HepG2 (cell line): ENCODE measurements at regions not wholly inside any gene's neighbourhood (a gene's known extent, or its start where the extent isn't known, plus 50 kb on each side); places are given as distances from the start of the nearest gene placed in this dataset.

Source experiments
- ATAC-seq: fragments of 200-7000 bp; cut with Tn5 transposase; 3 replicates; pipeline ENCODE4 v1.9.1; 2020; ENCODE audit warnings: mild to moderate bottlenecking, moderate library complexity
- BruUV-seq: library from RNA; stranded (reverse); fragments of 400-500 nt; replicated peaks from 2 replicates; lab custom pipeline; 2021; lab: Mats Ljungman, UMichigan
- CTCF ChIA-PET: fragments of 300-600 bp; formaldehyde crosslinking; extraction: SDS; loops from one replicate; lab custom pipeline; 2021; ENCODE audit warnings: low total read pairs, inconsistent platforms, low intra/inter-chr PET ratio; lab: Yijun Ruan, JAX
- POLR2A ChIA-PET: fragments of 350-600 bp; sonication (Branson Sonifier 250); formaldehyde crosslinking; loops from one replicate; lab custom pipeline; 2020; ENCODE audit warnings: antibody characterized with exemption, inconsistent platforms; lab: Yijun Ruan, JAX
- DNase-seq: peaks from one replicate; pipeline ENCODE4 v3.0.0-alpha.2; 2015; ENCODE audit warnings: low spot score
- FAIRE-seq: peaks from 3 replicates; lab custom pipeline; 2011; peaks lifted over from hg19 to GRCh38; lab: Jason Lieb, UNC
- H2AFZ ChIP-seq: one replicate; pipeline ENCODE4 v1.6.1; 2011; ENCODE audit warnings: low read length, inconsistent platforms
- H3K27ac ChIP-seq: fragments of 300-600 bp; 3 replicates; pipeline ENCODE4 v1.8.0; 2011; ENCODE audit warnings: mixed run types, mild to moderate bottlenecking, mixed read lengths, low read length, inconsistent platforms; ENCODE audit not compliant: insufficient read depth; ENCODE audit errors: extremely low read length
- H3K27me3 ChIP-seq, 2 experiments: fragments of 200-600 bp in 1 of 2; 2 replicates in 1 of 2; 3 replicates in 1 of 2; pipeline versions ENCODE4 v1.6.0 to v1.8.0; 2011; ENCODE audit warnings: low read length in 2 of 2, mild to moderate bottlenecking in 2 of 2, moderate library complexity in 2 of 2, inconsistent platforms in 1 of 2; ENCODE audit not compliant: insufficient read depth in 2 of 2, control insufficient read depth in 1 of 2
- H3K36me3 ChIP-seq, 2 experiments: fragments of 200-600 bp in 1 of 2; replicated peaks in 1 of 2; 2 replicates in 1 of 2; 3 replicates in 1 of 2; pipeline versions ENCODE4 v1.5.1 to v1.8.0; 2011; ENCODE audit warnings: low read length in 2 of 2, inconsistent platforms in 1 of 2; ENCODE audit not compliant: insufficient read depth in 2 of 2, control insufficient read depth in 1 of 2
- H3K4me1 ChIP-seq: 2 replicates; pipeline ENCODE4 v1.5.1; 2012; ENCODE audit warnings: low read length, inconsistent platforms; ENCODE audit not compliant: insufficient read depth
- H3K4me2 ChIP-seq: 2 replicates; pipeline ENCODE4 v1.6.0; 2011; ENCODE audit warnings: low read depth, low read length, inconsistent platforms
- H3K4me3 ChIP-seq, 3 experiments: fragments of 200-600 bp in 1 of 3; sonication (generic), shearing (Covaris generic) in 1 of 3; replicated peaks in 1 of 3; 2 replicates each; pipeline ENCODE4 v1.5.1; 2011 to 2016; ENCODE audit warnings: low read length in 3 of 3, inconsistent platforms in 2 of 3, low read depth in 2 of 3, mild to moderate bottlenecking in 2 of 3, control low read depth in 1 of 3, mixed read lengths in 1 of 3; ENCODE audit not compliant: insufficient read depth in 1 of 3
- H3K79me2 ChIP-seq: one replicate; pipeline ENCODE4 v1.6.1; 2011; ENCODE audit warnings: low read length, inconsistent platforms; ENCODE audit not compliant: insufficient read depth
- H3K9ac ChIP-seq: 2 replicates; pipeline ENCODE4 v1.6.0; 2011; ENCODE audit warnings: mild to moderate bottlenecking, low read depth, low read length, inconsistent platforms; ENCODE audit not compliant: insufficient read depth
- H3K9me3 ChIP-seq: 2 replicates; pipeline ENCODE4 v1.5.1; 2012; ENCODE audit warnings: mild to moderate bottlenecking, low read length
- H4K20me1 ChIP-seq: 2 replicates; pipeline ENCODE4 v1.6.0; 2011; ENCODE audit warnings: inconsistent platforms, mild to moderate bottlenecking, low read length, moderate library complexity; ENCODE audit not compliant: insufficient read depth
- ATF7-NPFF ChIP-seq: sonication (generic); formaldehyde crosslinking; IDR thresholded peaks from 2 replicates; pipeline ENCODE4 v1.8.1; 2023; ENCODE audit warnings: mild to moderate bottlenecking, low read depth, missing genetic modification reagents, moderate library complexity
- CENPX ChIP-seq: sonication (generic); formaldehyde crosslinking; IDR thresholded peaks from 2 replicates; pipeline ENCODE4 v1.9.0; 2021; ENCODE audit warnings: mild to moderate bottlenecking, missing genetic modification reagents, moderate library complexity
- CHCHD3 ChIP-seq: sonication (generic); formaldehyde crosslinking; IDR thresholded peaks from 2 replicates; pipeline ENCODE4 v1.8.0; 2022; ENCODE audit warnings: mild to moderate bottlenecking, missing genetic modification reagents, moderate library complexity
- DDIT3 ChIP-seq: sonication (generic); formaldehyde crosslinking; IDR thresholded peaks from 2 replicates; pipeline ENCODE4 v1.4.0; 2020; ENCODE audit warnings: mild to moderate bottlenecking, missing genetic modification reagents
- ELF3 ChIP-seq: IDR thresholded peaks from 2 replicates; pipeline ENCODE4 v1.6.1; 2016; ENCODE audit warnings: missing genetic modification reagents, missing compliant biosample characterization
- ETV5 ChIP-seq: IDR thresholded peaks from 2 replicates; pipeline ENCODE4 v1.6.1; 2018; ENCODE audit warnings: missing biosample characterization, missing genetic modification reagents, inconsistent platforms, borderline replicate concordance
- GABPA ChIP-seq, 2 experiments: IDR thresholded peaks; 2 replicates each; pipeline ENCODE4 v1.6.1; 2011 to 2016; ENCODE audit warnings: low read depth in 2 of 2, low read length in 1 of 2, missing biosample characterization in 1 of 2, missing genetic modification characterization in 1 of 2
- MIER2 ChIP-seq: IDR thresholded peaks from 2 replicates; pipeline ENCODE4 v1.6.1; 2016; ENCODE audit warnings: missing biosample characterization, missing genetic modification reagents
- PITX1 ChIP-seq: sonication (generic); formaldehyde crosslinking; IDR thresholded peaks from 2 replicates; pipeline ENCODE4 v1.5.1; 2020; ENCODE audit warnings: mild to moderate bottlenecking, missing genetic modification reagents
- RFX1 ChIP-seq: fragments of 450-650 bp; IDR thresholded peaks from 2 replicates; pipeline ENCODE4 v1.6.1; 2017
- TCF7L2 ChIP-seq: IDR thresholded peaks from 2 replicates; pipeline ENCODE4 v1.6.1; 2011; ENCODE audit warnings: mild to moderate bottlenecking, low read depth, low read length, moderate library complexity
- ZFP37 ChIP-seq: sonication (generic); formaldehyde crosslinking; IDR thresholded peaks from 2 replicates; pipeline ENCODE4 v1.4.0; 2020; ENCODE audit warnings: missing genetic modification reagents, borderline replicate concordance
- ZNF17 ChIP-seq: sonication (generic); formaldehyde crosslinking; IDR thresholded peaks from 2 replicates; pipeline ENCODE4 v1.5.0; 2020; ENCODE audit warnings: mild to moderate bottlenecking, missing genetic modification reagents
- ZNF292 ChIP-seq: sonication (generic); formaldehyde crosslinking; IDR thresholded peaks from 2 replicates; pipeline ENCODE4 v1.8.1; 2022; ENCODE audit warnings: mild to moderate bottlenecking, low read depth, missing genetic modification reagents, borderline replicate concordance
- ZNF383 ChIP-seq: sonication (generic); formaldehyde crosslinking; IDR thresholded peaks from 2 replicates; pipeline ENCODE4 v1.4.0; 2020; ENCODE audit warnings: missing genetic modification reagents, mild to moderate bottlenecking, borderline replicate concordance
- ZNF543 ChIP-seq: sonication (generic); formaldehyde crosslinking; IDR thresholded peaks from 2 replicates; pipeline ENCODE4 v1.4.0; 2020; ENCODE audit warnings: mild to moderate bottlenecking, missing genetic modification reagents
- ZNF562 ChIP-seq: sonication (generic); formaldehyde crosslinking; IDR thresholded peaks from 2 replicates; pipeline ENCODE4 v1.8.0; 2022; ENCODE audit warnings: missing genetic modification reagents, borderline replicate concordance
- ZNF788 ChIP-seq: sonication (generic); formaldehyde crosslinking; IDR thresholded peaks from 2 replicates; pipeline ENCODE4 v1.5.0; 2020; ENCODE audit warnings: mild to moderate bottlenecking, missing genetic modification reagents, borderline replicate concordance
- WGBS: methylation state at CpG from one replicate; pipeline ENCODE4 v1.1.6; 2017; ENCODE audit warnings: low lambda C conversion rate; 5-methylcytosine and 5-hydroxymethylcytosine counted together
- in situ Hi-C: cut with HindIII; loops from 2 replicates; pipeline ENCODE4 v1.10.0; 2017; ENCODE audit warnings: low pct_unique_long_range_greater_than_20kb; ENCODE audit not compliant: extremely low pct_ligation_motif_present
- intact Hi-C: fragments of 100-400 bp; cut with micrococcal nuclease; formaldehyde crosslinking; loops from one replicate; pipeline ENCODE4 v1.10.0; 2022; ENCODE audit not compliant: unreplicated experiment

DNA sequence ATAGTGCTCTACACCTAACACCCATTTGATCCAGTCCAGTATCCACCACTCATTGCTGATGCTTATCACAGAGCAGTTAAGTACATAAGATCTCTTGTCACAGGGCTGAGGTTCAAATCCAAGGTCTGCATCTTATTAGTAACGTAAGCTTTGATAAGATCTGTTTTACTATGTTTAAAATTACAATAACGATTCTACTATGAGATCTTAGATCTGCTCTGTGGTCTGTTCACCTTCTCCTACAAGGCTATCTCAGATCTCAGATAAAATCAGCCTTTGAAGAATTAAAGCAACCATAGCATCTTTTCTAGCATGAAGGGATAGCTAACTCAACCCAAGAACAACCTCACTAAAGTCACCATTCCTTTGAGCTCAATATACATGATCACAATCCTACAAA, 431.0 kb upstream of the RORB start:
- FAIRE-seq (no peak), ATAC-seq (no peak), DNase-seq (no peak)
- CTCF ChIA-PET = no interaction called here
- intact Hi-C loops (no loop called here), in situ Hi-C loops (no loop called here)
- 16% methylated on average over 2 of the region's 2 CpGs for WGBS
- Histone ChIP-seq H3K79me2 (no peaks in the 10 kb centered on the region), H3K27me3 (no peaks in the 10 kb centered on the region), H3K27ac (no peak overlapping the region), H3K4me3 (no peak overlapping the region), H2AFZ (no peak overlapping the region), H3K9me3 (no peaks in the 10 kb centered on the region), H4K20me1 (no peaks in the 10 kb centered on the region), H3K36me3 (no peaks in the 10 kb centered on the region), H3K9ac (no peak overlapping the region), H3K4me2 (no peak overlapping the region), H3K4me1 (no peaks in the 10 kb centered on the region)
- BruUV-seq = no TSS peak
- POLR2A ChIA-PET = no interaction called here
- TF ChIP-seq TCF7L2 (no peak), DDIT3 (CRISPR knock-in tag) (no peak), RFX1 (no peak), ZNF788 (no peak), CENPX (CRISPR knock-in tag) (no peak), ZNF543 (CRISPR knock-in tag) (no peak), CHCHD3 (CRISPR knock-in tag) (no peak), GABPA (IDR thresholded peaks at IDR 0.05; ENCODE audit: low read depth, low read length) (no peak), GABPA (CRISPR knock-in tag; IDR thresholded peaks at IDR 0.05; ENCODE audit: low read depth) (no peak), PITX1 (CRISPR knock-in tag) (no peak), ZNF292 (CRISPR knock-in tag) (no peak)

DNA sequence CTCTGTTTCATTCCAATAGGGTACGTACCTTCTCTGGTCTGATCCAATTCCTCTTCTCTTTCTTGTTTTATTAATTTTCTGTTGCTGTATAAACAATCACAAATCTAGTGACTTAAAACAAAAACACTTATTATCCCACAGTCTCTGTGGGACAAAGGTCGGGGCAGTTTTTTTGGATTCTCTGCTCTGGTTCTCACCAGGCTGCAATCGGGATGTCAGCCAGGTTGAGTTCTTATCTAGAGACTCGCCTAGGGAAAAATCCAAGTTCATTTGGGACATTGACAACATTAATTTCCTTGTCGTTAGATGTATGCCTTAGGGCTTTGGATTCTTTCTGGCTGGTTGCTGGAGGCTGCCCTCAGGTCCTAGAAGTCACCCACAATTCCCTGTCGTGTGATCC, 430.5 kb upstream of the RORB start:
- no peaks in the 10 kb centered on the region for H4K20me1 ChIP-seq
- in situ Hi-C loops = no loop called here
- H3K4me1 ChIP-seq = no peaks in the 10 kb centered on the region
- ChIA-PET POLR2A (no interaction called here), CTCF (no interaction called here)
- H3K27ac ChIP-seq = no peak overlapping the region
- no peak overlapping the region for H3K9ac ChIP-seq
- peaks cover 2% of the 10 kb centered on the region; the same call in 1 of the 2 replicates for H3K9me3 ChIP-seq
- WGBS = 26% methylated on average over 4 of the region's 6 CpGs
- FAIRE-seq (no peak), ATAC-seq (no peak), DNase-seq (no peak)
- H3K4me3 ChIP-seq = no peak overlapping the region
- no TSS peak for BruUV-seq
- H2AFZ ChIP-seq = no peak overlapping the region
- no peaks in the 10 kb centered on the region for H3K36me3 ChIP-seq
- no peak overlapping the region for H3K4me2 ChIP-seq
- TF ChIP-seq ZFP37 (CRISPR knock-in tag) (no peak), MIER2 (CRISPR knock-in tag) (no peak), ETV5 (CRISPR knock-in tag) (no peak), ZNF17 (CRISPR knock-in tag) (no peak), ATF7-NPFF (CRISPR knock-in tag) (no peak), ZNF562 (CRISPR knock-in tag) (no peak), ELF3 (CRISPR knock-in tag) (no peak), ZNF383 (CRISPR knock-in tag) (no peak)
- TF ChIP-seq, all 625 proteins: peak for 0
- intact Hi-C loops = no loop called here
- Histone ChIP-seq H3K27me3 (no peaks in the 10 kb centered on the region), H3K79me2 (no peaks in the 10 kb centered on the region)
